ENCODE measurements at regions not wholly inside any gene's neighbourhood (a gene's known extent, or its start where the extent isn't known, plus 50 kb on each side); places are given as distances from the start of the nearest gene placed in this dataset.

DNA sequence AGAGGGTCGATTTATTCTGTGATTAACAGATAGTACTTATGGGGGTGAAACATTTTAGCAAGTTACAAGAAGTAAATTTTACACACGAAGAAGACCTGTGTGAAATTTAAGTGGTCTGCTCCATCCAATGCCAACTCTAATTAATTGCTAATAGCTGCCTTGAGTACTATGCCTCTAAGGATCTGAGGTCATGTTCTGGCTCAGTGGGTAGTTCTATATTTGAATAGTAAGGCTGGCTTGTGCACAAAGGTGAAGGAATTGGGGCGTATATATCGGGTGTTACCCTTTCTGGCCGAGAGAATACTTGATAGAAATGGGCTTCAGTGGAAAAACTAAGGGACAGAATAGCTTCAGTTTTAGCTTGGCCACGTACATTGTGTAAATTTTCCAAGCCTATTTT, 345.2 kb upstream of the ANKRD30A start:
- no peak overlapping the region for H2AFZ ChIP-seq (ENCODE audit: low read length)
- no peaks in the 10 kb centered on the region for H3K27me3 ChIP-seq (ENCODE audit: insufficient read depth, low read length, poor library complexity, severe bottlenecking)
- no peaks in the 10 kb centered on the region for H3K79me2 ChIP-seq (ENCODE audit: insufficient read depth, low read length)
- H3K9me3 ChIP-seq (ENCODE audit: insufficient read depth, low read depth, low read length) = no peaks in the 10 kb centered on the region
- H3K9ac ChIP-seq (ENCODE audit: low read depth, low read length, poor library complexity, severe bottlenecking) = no peak overlapping the region
- H3F3A ChIP-seq (ENCODE audit: low read depth) = no peaks in the 10 kb centered on the region
- no peak for TF ChIP-seq CTCF (conservative IDR thresholded peaks at IDR 0.05; ENCODE audit: low read length)
- H3K9me2 ChIP-seq (replicated peaks; ENCODE audit: low read depth, low read length) = no peaks in the 10 kb centered on the region
- H3K36me3 ChIP-seq (ENCODE audit: insufficient read depth, low read length) = no peaks in the 10 kb centered on the region
- no peaks in the 10 kb centered on the region for H4K20me1 ChIP-seq (ENCODE audit: insufficient read depth, low read length, poor library complexity, severe bottlenecking)
- H3K4me1 ChIP-seq (ENCODE audit: insufficient read depth, low read length, poor library complexity, severe bottlenecking) = no peaks in the 10 kb centered on the region
- H3K4me2 ChIP-seq (ENCODE audit: low read depth, low read length, poor library complexity, severe bottlenecking) = no peak overlapping the region
- no peak overlapping the region for H3K4me3 ChIP-seq (ENCODE audit: low read length, poor library complexity, severe bottlenecking)

DNA sequence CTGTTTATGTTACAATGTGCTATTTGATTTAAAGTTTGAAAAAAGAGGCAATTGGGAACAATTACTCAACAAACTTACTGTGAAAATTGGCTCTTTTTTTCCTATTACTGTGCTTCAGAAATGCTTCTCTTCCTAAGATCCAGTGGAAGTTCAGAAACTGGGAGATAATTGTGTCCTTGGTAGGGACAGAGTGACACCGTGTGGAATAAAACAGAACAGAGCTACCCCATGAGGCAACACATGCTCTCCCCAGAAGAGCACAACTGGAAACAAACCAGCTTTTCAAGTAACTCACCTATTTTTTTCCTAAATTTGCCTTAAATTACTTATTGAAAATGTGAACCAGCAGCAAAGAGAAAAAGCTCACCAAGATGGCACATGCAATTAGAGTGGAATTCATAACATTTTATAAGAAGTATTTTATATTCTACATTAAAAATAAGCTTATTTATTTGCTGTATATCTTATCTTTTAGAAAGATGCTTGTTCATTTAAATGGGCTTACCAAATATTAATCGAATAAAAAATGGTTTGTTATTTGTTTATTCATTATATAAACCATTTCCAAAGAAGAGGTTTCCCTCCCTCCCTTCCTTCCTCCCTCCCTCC, 346.1 kb upstream of the ANKRD30A start:
- Histone ChIP-seq H4K20me1 (ENCODE audit: insufficient read depth, low read length, poor library complexity, severe bottlenecking) (no peaks in the 10 kb centered on the region), H3K9me3 (ENCODE audit: insufficient read depth, low read depth, low read length) (no peaks in the 10 kb centered on the region), H3K4me2 (ENCODE audit: low read depth, low read length, poor library complexity, severe bottlenecking) (no peak overlapping the region), H3K79me2 (ENCODE audit: insufficient read depth, low read length) (no peaks in the 10 kb centered on the region), H3K9ac (ENCODE audit: low read depth, low read length, poor library complexity, severe bottlenecking) (no peak overlapping the region), H3K36me3 (ENCODE audit: insufficient read depth, low read length) (no peaks in the 10 kb centered on the region), H2AFZ (ENCODE audit: low read length) (no peak overlapping the region), H3K4me1 (ENCODE audit: insufficient read depth, low read length, poor library complexity, severe bottlenecking) (no peaks in the 10 kb centered on the region), H3K9me2 (replicated peaks; ENCODE audit: low read depth, low read length) (no peaks in the 10 kb centered on the region), H3K27me3 (ENCODE audit: insufficient read depth, low read length, poor library complexity, severe bottlenecking) (no peaks in the 10 kb centered on the region), H3F3A (ENCODE audit: low read depth) (no peaks in the 10 kb centered on the region), H3K4me3 (ENCODE audit: low read length, poor library complexity, severe bottlenecking) (no peak overlapping the region)
- no peak for TF ChIP-seq EZH2phosphoT487 (IDR thresholded peaks at IDR 0.05; ENCODE audit: borderline replicate concordance)
- peak; percentile 22; the same call in 1 of the 2 replicates for TF ChIP-seq CTCF (conservative IDR thresholded peaks at IDR 0.05; ENCODE audit: low read length)

- Histone ChIP-seq H3K9me3 (ENCODE audit: insufficient read depth, low read depth, low read length) (no peaks in the 10 kb centered on the region), H2AFZ (ENCODE audit: low read length) (no peak overlapping the region), H3K36me3 (ENCODE audit: insufficient read depth, low read length) (no peaks in the 10 kb centered on the region), H3K27me3 (ENCODE audit: insufficient read depth, low read length, poor library complexity, severe bottlenecking) (no peaks in the 10 kb centered on the region), H3K79me2 (ENCODE audit: insufficient read depth, low read length) (no peaks in the 10 kb centered on the region), H3K4me1 (ENCODE audit: insufficient read depth, low read length, poor library complexity, severe bottlenecking) (no peaks in the 10 kb centered on the region), H3F3A (ENCODE audit: low read depth) (no peaks in the 10 kb centered on the region), H3K9me2 (replicated peaks; ENCODE audit: low read depth, low read length) (no peaks in the 10 kb centered on the region), H3K4me3 (ENCODE audit: low read length, poor library complexity, severe bottlenecking) (no peak overlapping the region), H3K9ac (ENCODE audit: low read depth, low read length, poor library complexity, severe bottlenecking) (no peak overlapping the region), H3K4me2 (ENCODE audit: low read depth, low read length, poor library complexity, severe bottlenecking) (no peak overlapping the region), H4K20me1 (ENCODE audit: insufficient read depth, low read length, poor library complexity, severe bottlenecking) (no peaks in the 10 kb centered on the region)
- no peak for TF ChIP-seq CTCF (conservative IDR thresholded peaks at IDR 0.05; ENCODE audit: low read length)
These were observed 346.7 kb upstream of the ANKRD30A start for GRCh38 chr10:36778651-36779050.

Measured in Loucy (cell line).